ENCODE measurements at regions not wholly inside any gene's neighbourhood (a gene's known extent, or its start where the extent isn't known, plus 50 kb on each side); places are given as distances from the start of the nearest gene placed in this dataset.

GRCh38 chr7:41877118-41877517 is 174.2 kb upstream of the INHBA start (continued):
- no peak for TF ChIP-seq ZNF446 (CRISPR knock-in tag; IDR thresholded peaks at IDR 0.05)
- TF ChIP-seq ZNF30 (CRISPR knock-in tag; IDR thresholded peaks at IDR 0.05): no peak
- TF ChIP-seq MLX (CRISPR knock-in tag; IDR thresholded peaks at IDR 0.05): no peak
- TF ChIP-seq ZNF800 (CRISPR knock-in tag; IDR thresholded peaks at IDR 0.05): no peak
- no peak for TF ChIP-seq SRF (IDR thresholded peaks at IDR 0.05; ENCODE audit: low read depth, low read length)
- TF ChIP-seq ZNF577 (CRISPR knock-in tag; IDR thresholded peaks at IDR 0.05; ENCODE audit: borderline replicate concordance, low read depth): no peak
- TF ChIP-seq HHEX (CRISPR knock-in tag; IDR thresholded peaks at IDR 0.05): no peak
- no peak for TF ChIP-seq MED1 (CRISPR knock-in tag; IDR thresholded peaks at IDR 0.05)
- no peak for TF ChIP-seq NBN (conservative IDR thresholded peaks at IDR 0.05)
- no peak for TF ChIP-seq ZNF343 (CRISPR knock-in tag; IDR thresholded peaks at IDR 0.05)
- no peak for TF ChIP-seq ZNF350 (CRISPR knock-in tag; IDR thresholded peaks at IDR 0.05; ENCODE audit: borderline replicate concordance, low read depth)
- no peak for TF ChIP-seq TOPORS (CRISPR knock-in tag; IDR thresholded peaks at IDR 0.05)

- Histone ChIP-seq H3K9me3 (ENCODE audit: low read length) (no peaks in the 10 kb centered on the region), H3K4me1 (ENCODE audit: insufficient read depth, low read length) (no peaks in the 10 kb centered on the region), H4K20me1 (ENCODE audit: insufficient read depth, low read length) (no peaks in the 10 kb centered on the region), H3K4me2 (ENCODE audit: low read depth, low read length) (no peak overlapping the region), H3K9ac (ENCODE audit: insufficient read depth, low read depth, low read length) (no peak overlapping the region), H3K79me2 (ENCODE audit: insufficient read depth, low read length) (no peaks in the 10 kb centered on the region), H3K36me3 (replicated peaks in 1 of 2; ENCODE audit: control insufficient read depth in 1 of 2, insufficient read depth in 2 of 2, low read length in 2 of 2) (no peaks in the 10 kb centered on the region), H3K27me3 (ENCODE audit: control insufficient read depth in 1 of 2, insufficient read depth in 2 of 2, low read length in 2 of 2) (no peaks in the 10 kb centered on the region), H2AFZ (ENCODE audit: low read length) (no peak overlapping the region), H3K4me3 (replicated peaks in 1 of 3; ENCODE audit: insufficient read depth in 1 of 3, low read depth in 2 of 3, low read length in 3 of 3) (no peak overlapping the region), H3K27ac (ENCODE audit: extremely low read length, insufficient read depth, low read length) (no peak overlapping the region)
- ChIA-PET POLR2A (no interaction called here), CTCF (ENCODE audit: low intra/inter-chr PET ratio, low total read pairs) (no interaction called here)
- intact Hi-C loops (cut with micrococcal nuclease; ENCODE audit: unreplicated experiment): no loop called here
- WGBS (ENCODE audit: low lambda C conversion rate): 0% methylated on average over 6 of the region's 6 CpGs
- TF ChIP-seq SUZ12 (IDR thresholded peaks at IDR 0.05; ENCODE audit: low read depth, low read length): no peak
- TF ChIP-seq CSRNP1 (CRISPR knock-in tag; IDR thresholded peaks at IDR 0.05): no peak
- in situ Hi-C loops (cut with HindIII; ENCODE audit: extremely low pct_ligation_motif_present, low pct_unique_long_range_greater_than_20kb): no loop called here
- ATAC-seq (no peak), FAIRE-seq (no peak), DNase-seq (ENCODE audit: low spot score) (no peak)
- no TSS peak for BruUV-seq (replicated peaks)
Observed at GRCh38 chr7:41875513-41875912, 172.6 kb upstream of the INHBA start.

Data from HepG2 (cell line).